Fibroblast of the conjunctiva (primary cell): ENCODE measurements at regions not wholly inside any gene's neighbourhood (a gene's known extent, or its start where the extent isn't known, plus 50 kb on each side); places are given as distances from the start of the nearest gene placed in this dataset.

ENCODE experiments used
- DNase-seq: peaks from one replicate; pipeline ENCODE4 v3.0.0-alpha.2; 2010; ENCODE audit warnings: low read depth

DNA sequence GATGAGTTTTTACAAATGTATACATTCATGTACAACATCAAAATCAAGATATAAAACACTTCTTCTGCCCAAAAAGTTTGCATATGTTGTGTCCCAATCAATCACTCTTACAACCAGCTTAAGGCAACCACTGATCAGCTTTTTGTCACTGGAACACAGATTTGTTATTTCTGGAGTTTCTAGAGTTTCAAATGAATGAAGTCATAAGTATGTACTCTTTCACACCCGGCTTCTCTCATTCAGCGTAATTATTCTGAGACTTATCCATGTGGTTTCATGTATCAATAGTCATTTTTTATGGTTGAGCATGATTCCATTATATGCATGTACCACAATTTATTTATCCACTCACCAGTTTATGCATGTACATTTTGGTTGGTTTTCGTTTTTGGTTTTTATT lies 53.0 kb upstream of the CORO2B start:
- DNase-seq = no peak

DNA sequence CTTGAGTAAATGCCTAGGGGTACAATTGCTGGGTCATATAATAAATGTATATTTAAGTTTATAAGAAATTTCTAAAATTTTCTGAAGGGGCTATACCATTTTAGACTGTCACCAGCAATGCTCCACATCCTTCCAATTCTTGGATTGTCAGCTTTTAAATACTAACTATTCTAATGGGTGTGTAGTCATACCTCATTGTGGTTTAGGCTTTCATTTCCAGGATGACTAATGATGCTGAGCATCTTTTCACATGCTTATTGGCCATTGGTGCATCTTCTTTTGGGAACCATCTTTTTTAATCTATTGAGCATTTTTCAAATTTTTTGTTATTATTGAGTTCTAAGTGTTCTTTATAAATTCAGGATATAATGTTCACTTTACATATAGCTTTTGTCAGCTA lies 52.5 kb upstream of the CORO2B start:
- DNase-seq = no peak

DNA sequence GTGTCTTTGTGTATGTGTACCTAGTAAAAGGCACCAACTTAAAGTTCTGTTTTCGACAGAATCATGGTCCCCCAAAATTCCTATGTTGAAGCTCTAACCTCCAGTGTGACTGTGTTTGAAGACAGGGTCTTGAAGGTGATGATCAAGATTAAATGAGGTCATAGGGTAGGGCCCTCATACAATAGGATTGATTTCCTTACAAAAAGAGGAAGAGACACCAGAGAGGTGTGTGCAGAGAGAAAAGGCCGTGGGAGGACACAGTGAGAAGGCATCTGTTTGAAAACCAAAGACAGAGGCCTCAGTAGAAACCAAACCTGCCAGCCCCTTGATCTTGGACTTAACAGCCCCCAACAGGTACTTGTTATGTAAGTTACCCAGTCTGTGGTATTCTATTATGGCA lies 52.0 kb upstream of the CORO2B start:
- no peak for DNase-seq

- no peak for DNase-seq
Observed at GRCh38 chr15:68528626-68529290, 50.0 kb upstream of the CORO2B start.
